HG03060 (cell line): ENCODE measurements at regions not wholly inside any gene's neighbourhood (a gene's known extent, or its start where the extent isn't known, plus 50 kb on each side); places are given as distances from the start of the nearest gene placed in this dataset.

Experiments used
- ATAC-seq: cut with Tn5 transposase; IDR thresholded peaks from one replicate; pipeline ENCODE4 v1.9.1; 2021; ENCODE audit warnings: low read depth, moderate number of reproducible peaks; ENCODE audit not compliant: unreplicated experiment

- no peak for ATAC-seq
Observed at GRCh38 chr12:78672033-78672432, 192.5 kb upstream of the SYT1 start.

DNA sequence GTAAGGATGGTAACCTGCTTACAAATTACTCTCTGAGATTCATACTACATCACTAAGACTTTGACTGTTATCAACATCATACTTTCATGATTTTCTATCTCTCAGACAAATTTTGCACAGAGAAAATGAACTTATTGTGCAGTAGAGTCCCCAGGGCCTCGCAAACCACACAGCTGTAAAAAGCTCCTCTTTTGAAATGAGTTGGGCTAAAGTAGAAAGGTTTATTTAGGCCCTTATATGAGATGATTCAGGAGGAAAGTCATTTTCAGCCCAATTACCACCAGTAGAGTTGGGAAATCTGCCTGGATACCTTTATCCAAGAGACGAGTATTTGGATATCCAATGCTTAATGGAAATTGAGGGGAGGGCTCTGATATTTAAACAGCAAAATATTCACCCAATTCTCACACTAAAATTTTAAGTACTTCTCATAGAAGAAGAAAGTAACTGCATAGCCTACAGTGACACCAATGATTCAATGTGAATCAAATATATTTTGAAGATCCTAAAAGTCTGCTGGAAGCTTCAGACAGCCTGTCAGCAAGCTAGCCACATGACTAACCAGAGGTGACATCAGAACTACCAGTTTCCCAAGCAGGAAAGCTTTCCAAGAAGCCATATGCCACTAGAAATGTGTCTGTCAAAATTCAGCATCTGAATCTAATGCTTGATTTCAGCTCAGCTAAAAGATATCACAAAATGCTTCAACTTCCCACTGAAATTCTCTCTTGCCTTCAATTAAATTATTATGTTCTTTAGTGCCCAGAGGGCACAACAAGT is 190.1 kb upstream of the SYT1 start:
- no peak for ATAC-seq

- no peak for ATAC-seq
Observed at GRCh38 chr12:78680596-78680995, 184.0 kb upstream of the SYT1 start.

GRCh38 chr12:78683031-78683430 is 181.5 kb upstream of the SYT1 start:
- ATAC-seq: no peak

DNA sequence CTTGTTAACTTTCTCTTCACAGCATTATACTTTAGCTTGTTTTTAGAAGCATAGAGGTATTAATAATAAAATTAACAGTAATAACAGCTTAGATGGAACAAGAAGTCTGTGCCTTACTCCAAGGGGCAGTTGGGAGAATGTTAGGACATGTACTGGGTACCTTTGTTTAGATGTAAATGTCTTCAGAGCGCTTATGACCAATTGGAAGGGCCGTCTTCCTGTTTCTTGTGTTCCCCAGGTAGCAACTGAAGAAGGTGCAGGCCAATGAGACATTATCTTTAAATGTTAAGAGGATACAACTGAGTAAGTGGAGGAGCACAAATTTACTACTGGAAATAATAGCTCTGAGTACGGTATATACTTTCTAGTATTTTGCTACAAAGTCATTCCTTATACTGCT is 180.9 kb upstream of the SYT1 start:
- no peak for ATAC-seq

- ATAC-seq: no peak
Observed at GRCh38 chr12:78684419-78684818, 180.2 kb upstream of the SYT1 start.

GRCh38 chr12:78695749-78696148 is 168.8 kb upstream of the SYT1 start:
- ATAC-seq: no peak

DNA sequence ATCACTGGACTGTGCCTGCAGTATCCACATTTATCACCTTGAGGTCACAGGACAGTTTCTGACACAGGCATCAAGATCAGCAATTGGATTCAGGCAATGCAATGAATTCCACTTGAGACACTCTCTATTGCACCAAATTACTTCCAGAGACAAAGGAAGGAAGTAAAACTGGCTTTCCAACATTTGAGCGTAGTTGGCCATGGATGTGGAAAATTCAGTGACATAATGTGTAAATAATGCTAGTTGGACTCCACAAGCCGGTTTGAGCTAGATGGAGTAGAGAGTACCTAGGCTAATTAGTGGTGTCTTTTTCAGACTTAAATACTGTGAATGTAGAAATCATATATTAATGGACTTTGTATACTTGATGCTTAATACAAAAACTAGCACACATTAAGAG is 168.3 kb upstream of the SYT1 start:
- ATAC-seq: no peak

GRCh38 chr12:78697817-78698415 is 166.7 kb upstream of the SYT1 start:
- ATAC-seq: no peak

- no peak for ATAC-seq
Observed at GRCh38 chr12:78698747-78699146, 165.8 kb upstream of the SYT1 start.

DNA sequence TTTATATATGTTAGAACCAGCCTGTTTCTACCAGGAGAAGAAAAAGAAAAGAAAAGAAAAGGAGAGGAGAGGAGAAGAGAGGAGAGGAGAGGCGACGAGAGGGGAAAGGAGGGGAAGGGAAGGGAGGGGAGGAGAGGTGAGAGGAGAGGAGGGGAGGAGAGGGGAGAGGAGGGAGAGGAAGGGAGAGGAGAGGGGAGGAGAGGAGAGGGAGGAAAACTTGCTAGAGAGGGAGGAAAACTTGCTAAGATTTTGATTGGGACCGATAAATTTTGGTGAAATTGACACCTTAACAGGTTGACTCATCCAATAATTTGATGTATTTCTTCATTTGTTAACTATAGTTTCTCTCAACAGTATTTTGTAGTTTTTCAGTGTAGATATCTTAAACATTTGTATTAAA is 164.0 kb upstream of the SYT1 start:
- no peak for ATAC-seq

DNA sequence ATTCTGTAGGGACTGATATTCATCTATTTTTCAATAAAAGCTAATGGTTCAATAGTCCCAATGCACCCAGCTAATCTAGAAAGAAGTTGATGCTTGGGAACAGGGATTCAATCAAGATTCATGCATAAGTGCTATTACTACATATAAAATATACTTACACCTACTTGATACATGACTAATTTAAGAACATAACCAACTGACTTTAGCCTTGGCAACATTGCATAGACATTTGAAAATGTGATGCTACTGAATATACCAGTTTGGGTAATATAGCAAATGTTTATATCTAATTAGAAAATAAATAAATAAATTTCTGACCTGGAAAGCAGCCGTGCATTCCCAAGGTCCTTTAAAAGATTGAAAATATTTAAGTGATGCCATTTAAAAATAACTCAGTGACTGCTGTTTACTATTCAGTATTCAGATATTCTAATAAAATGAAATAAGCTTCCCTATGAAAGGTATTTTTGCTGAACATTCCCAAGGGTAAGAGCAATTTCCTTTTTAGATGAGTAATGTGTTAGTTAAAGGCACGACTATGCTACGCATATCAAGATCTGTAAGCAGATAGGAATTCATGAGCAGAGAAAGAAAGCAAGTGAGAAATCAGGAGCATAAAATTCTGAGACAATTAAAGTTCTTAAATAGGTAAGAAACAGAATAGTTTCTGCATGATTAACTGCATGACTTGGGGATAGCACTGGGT is 160.6 kb upstream of the SYT1 start:
- ATAC-seq: no peak

- ATAC-seq: no peak
Observed at GRCh38 chr12:78711954-78712353, 152.6 kb upstream of the SYT1 start.

GRCh38 chr12:78712834-78713481 is 151.6 kb upstream of the SYT1 start:
- no peak for ATAC-seq

DNA sequence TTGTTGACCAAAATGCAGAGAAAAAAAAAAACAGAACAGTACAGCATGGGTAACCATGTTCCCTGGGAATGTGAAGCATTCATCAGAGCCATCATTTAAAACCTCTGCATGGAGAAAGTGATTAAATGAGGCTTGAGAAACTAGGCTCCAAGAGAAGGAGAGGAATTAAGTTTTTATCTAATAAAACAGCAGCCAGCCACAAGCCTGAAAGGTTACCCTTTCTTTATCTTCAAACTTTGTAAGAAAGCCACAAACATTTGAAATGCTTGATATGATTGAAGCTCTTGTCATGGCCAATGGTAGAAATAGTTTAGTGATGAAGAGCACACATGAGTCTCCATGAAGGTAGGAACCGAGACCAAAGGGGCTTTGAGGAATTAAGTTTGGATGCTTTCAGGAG is 144.9 kb upstream of the SYT1 start:
- no peak for ATAC-seq

DNA sequence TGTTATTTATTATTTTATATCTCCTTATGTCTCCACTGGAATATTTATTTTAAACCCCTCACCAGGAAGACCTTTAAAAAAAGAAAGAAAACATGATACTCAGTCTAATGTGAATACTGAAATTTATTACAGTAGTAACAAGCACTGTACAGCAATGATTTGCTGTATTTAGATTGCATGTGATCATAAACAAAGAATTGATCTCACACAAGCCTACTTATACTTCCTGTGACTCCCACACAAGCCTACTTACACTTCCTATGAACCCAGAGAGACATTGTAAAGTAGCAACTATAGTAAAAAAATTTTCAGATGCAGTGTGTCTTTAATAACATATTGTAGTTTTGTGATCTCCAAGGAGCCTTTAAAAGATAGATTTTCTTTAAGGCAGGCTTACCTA is 142.7 kb upstream of the SYT1 start:
- no peak for ATAC-seq

GRCh38 chr12:78725033-78725432 is 139.5 kb upstream of the SYT1 start:
- ATAC-seq: no peak

DNA sequence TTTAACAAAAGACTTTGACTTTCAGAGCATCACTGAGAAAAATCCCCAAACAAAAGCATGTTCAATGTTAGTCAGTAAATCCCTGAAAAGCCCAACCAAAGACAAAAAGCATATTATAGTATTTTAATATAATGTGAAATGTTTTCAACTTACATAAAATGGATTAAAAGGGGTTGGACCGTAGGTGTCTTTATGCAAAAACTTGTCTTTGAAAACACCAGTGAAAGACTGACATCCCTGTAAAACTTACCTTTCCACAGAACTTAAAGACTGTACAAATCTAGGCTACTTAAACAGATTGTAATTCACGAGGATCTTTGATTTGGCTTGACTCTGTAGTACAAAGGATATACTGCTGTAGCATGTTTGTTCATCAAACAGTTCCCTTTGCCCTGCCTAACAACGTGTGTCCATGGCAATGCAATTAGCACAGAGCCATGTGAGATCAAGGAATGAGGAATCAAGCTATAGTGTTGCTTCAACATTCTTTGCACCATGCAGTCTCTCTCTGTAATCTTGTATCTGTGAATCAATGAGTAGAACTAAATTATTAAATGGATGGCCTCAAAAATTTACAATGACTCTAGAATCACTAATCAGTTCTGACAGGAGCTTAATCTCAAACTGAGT is 138.5 kb upstream of the SYT1 start:
- no peak for ATAC-seq

- ATAC-seq: no peak
Observed at GRCh38 chr12:78726854-78727253, 137.7 kb upstream of the SYT1 start.

DNA sequence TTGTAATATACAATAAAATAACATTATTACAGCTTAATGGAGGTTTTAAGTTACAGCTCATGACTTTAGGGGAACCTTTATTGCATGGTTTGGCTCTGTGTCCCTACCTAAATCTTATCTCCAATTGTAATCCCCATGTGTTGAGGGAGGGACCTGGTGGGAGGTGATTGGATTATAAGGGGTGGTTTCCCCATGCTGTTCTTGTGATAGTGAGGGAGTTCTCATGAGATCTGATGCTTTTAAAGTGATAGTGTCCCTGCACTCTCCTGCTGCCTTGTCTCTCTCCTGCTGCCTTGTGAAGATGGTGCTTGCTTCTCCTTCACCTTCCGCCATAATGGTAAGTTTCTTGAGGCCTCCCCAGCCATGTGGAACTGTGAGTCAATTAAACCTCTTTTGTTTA is 132.1 kb upstream of the SYT1 start:
- ATAC-seq: no peak

GRCh38 chr12:78739653-78740052 is 124.9 kb upstream of the SYT1 start:
- no peak for ATAC-seq
